ENCODE measurements at regions not wholly inside any gene's neighbourhood (a gene's known extent, or its start where the extent isn't known, plus 50 kb on each side); places are given as distances from the start of the nearest gene placed in this dataset.

DNA sequence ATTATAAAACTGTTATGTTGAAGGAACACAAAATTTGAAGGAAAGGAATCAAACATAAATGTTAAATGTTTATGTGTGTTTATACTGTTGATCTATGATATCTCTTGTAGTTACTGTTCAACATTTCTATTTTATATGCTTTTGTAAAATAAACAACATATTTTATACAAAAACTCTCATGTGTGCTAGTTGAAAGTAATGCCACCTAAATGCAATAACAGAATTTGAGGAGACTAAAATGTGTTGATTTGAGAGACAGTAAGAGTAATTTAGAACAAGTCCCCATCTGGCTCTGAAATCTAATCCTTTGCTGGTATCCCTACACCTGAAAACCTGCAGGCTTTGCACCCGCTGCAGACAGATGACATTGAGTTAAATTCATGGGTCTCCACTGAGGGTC, 95.7 kb upstream of the TOP3B start:
- Histone ChIP-seq H3K36me3 (ENCODE audit: control insufficient read depth in 4 of 4, insufficient read depth in 3 of 4, low read depth in 1 of 4, low read length in 3 of 4) (no peaks in the 10 kb centered on the region), H3K9ac (ENCODE audit: low read depth in 1 of 2, low read length in 2 of 2) (no peak overlapping the region), H3K4me1 (ENCODE audit: control insufficient read depth in 4 of 4, insufficient read depth in 4 of 4, low read length in 3 of 4) (peaks cover 12 to 21% (median 20%) of the 10 kb centered on the region in 4 donors), H3K9me3 (ENCODE audit: control insufficient read depth in 4 of 4, low read length in 3 of 4) (no peaks in the 10 kb centered on the region), H3K27ac (ENCODE audit: low read depth in 1 of 2, low read length in 2 of 2) (no peak overlapping the region), H3K4me3 (ENCODE audit: low read depth in 1 of 3, low read length in 3 of 3) (no peak overlapping the region), H3K27me3 (ENCODE audit: control insufficient read depth in 4 of 4, insufficient read depth in 4 of 4, low read length in 3 of 4) (no peaks in the 10 kb centered on the region)
- TF ChIP-seq FOXA1 (IDR thresholded peaks at IDR 0.05) (no peak), HNF4A (conservative IDR thresholded peaks at IDR 0.05) (no peak), EGR1 (IDR thresholded peaks at IDR 0.05; ENCODE audit: low read depth in 2 of 2) (no peak), JUND (IDR thresholded peaks at IDR 0.05) (no peak)
- TF ChIP-seq, protein P1, sequence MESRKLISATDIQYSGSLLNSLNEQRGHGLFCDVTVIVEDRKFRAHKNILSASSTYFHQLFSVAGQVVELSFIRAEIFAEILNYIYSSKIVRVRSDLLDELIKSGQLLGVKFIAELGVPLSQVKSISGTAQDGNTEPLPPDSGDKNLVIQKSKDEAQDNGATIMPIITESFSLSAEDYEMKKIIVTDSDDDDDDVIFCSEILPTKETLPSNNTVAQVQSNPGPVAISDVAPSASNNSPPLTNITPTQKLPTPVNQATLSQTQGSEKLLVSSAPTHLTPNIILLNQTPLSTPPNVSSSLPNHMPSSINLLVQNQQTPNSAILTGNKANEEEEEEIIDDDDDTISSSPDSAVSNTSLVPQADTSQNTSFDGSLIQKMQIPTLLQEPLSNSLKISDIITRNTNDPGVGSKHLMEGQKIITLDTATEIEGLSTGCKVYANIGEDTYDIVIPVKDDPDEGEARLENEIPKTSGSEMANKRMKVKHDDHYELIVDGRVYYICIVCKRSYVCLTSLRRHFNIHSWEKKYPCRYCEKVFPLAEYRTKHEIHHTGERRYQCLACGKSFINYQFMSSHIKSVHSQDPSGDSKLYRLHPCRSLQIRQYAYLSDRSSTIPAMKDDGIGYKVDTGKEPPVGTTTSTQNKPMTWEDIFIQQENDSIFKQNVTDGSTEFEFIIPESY (IDR thresholded peaks at IDR 0.05) = no peak
- no peak for DNase-seq (ENCODE audit: low spot score)
- 56% methylated on average over 1 of the region's 1 CpG for WGBS

DNA sequence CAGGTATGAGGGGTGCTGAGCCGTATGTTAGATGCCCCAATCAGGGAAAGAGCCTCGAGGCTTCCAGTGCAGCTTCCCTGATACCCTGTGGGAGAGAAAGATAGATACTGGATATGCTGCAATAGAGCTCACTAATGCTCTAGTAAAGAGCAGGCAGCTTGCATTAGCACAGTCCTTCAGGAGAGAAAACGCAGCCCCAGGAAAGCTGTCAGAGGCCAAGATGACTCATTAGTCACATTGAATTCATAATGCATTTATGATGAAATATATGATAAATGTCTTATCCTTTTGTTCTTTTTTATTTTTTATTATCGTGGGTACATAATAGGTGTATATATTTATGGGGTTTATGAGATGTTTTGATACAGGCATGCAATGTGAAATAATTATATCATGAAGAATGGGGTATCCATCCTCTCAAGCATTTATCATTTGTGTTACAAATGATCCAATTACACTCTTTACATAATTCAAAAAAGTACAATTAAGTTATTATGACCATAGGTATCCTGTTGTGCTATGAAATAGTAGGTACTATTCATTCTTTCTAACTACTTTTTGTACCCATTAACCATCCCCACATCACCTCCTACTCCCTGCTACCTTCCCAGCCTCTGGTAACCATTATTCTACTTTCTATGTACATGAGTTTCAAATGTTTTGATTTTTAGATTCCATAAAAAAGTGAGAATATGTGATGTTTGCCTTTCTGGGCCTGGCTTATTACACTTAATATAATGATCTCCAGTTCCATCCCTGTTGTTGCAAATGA, 94.5 kb upstream of the TOP3B start:
- Histone ChIP-seq H3K36me3 (ENCODE audit: control insufficient read depth in 4 of 4, insufficient read depth in 3 of 4, low read depth in 1 of 4, low read length in 3 of 4) (no peaks in the 10 kb centered on the region), H3K4me3 (ENCODE audit: low read depth in 1 of 3, low read length in 3 of 3) (no peak overlapping the region), H3K27me3 (ENCODE audit: control insufficient read depth in 4 of 4, insufficient read depth in 4 of 4, low read length in 3 of 4) (no peaks in the 10 kb centered on the region), H3K27ac (ENCODE audit: low read depth in 1 of 2, low read length in 2 of 2) (no peak overlapping the region), H3K9ac (ENCODE audit: low read depth in 1 of 2, low read length in 2 of 2) (no peak overlapping the region), H3K9me3 (ENCODE audit: control insufficient read depth in 4 of 4, low read length in 3 of 4) (no peaks in the 10 kb centered on the region), H3K4me1 (ENCODE audit: control insufficient read depth in 4 of 4, insufficient read depth in 4 of 4, low read length in 3 of 4) (peaks cover 13 to 26% (median 25%) of the 10 kb centered on the region in 4 donors)
- no peak for DNase-seq (ENCODE audit: low spot score)
- TF ChIP-seq RAD21 (IDR thresholded peaks at IDR 0.05) (no peak), FOXA1 (IDR thresholded peaks at IDR 0.05) (no peak), YY1 (IDR thresholded peaks at IDR 0.05) (no peak)
- TF ChIP-seq, protein P2, sequence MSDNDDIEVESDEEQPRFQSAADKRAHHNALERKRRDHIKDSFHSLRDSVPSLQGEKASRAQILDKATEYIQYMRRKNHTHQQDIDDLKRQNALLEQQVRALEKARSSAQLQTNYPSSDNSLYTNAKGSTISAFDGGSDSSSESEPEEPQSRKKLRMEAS (IDR thresholded peaks at IDR 0.05) = no peak
- TF ChIP-seq, protein P1 (IDR thresholded peaks at IDR 0.05) = no peak
- 80% methylated on average over 4 of the region's 4 CpGs for whole genome bisulfite sequencing

DNA sequence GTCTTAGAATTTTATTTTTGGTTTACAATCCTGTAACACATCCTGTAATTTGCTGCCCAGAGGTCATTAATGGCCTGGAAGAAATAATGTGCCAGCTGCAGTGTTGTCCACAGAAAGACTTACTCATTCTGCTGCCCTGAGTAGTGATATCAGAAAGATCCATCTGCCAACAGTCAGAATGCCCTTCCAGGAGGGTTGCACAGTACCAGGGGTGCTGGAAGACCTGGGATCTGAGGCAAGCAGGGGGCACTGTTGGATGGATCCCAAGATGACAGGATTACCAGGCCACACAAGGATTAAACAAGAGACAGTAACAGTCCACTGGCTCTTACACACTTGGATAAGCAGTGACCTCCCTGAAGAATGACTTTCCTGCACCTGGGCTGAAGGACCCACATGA, 93.8 kb upstream of the TOP3B start:
- Histone ChIP-seq H3K27me3 (ENCODE audit: control insufficient read depth in 4 of 4, insufficient read depth in 4 of 4, low read length in 3 of 4) (no peaks in the 10 kb centered on the region), H3K9me3 (ENCODE audit: control insufficient read depth in 4 of 4, low read length in 3 of 4) (no peaks in the 10 kb centered on the region), H3K4me3 (ENCODE audit: low read depth in 1 of 3, low read length in 3 of 3) (no peak overlapping the region), H3K36me3 (ENCODE audit: control insufficient read depth in 4 of 4, insufficient read depth in 3 of 4, low read depth in 1 of 4, low read length in 3 of 4) (no peaks in the 10 kb centered on the region), H3K9ac (ENCODE audit: low read depth in 1 of 2, low read length in 2 of 2) (no peak overlapping the region), H3K4me1 (ENCODE audit: control insufficient read depth in 4 of 4, insufficient read depth in 4 of 4, low read length in 3 of 4) (peaks cover 14 to 32% (median 29%) of the 10 kb centered on the region in 4 donors), H3K27ac (ENCODE audit: low read depth in 1 of 2, low read length in 2 of 2) (no peak overlapping the region)
- no peak for DNase-seq (ENCODE audit: low spot score)
- TF ChIP-seq, protein P3, sequence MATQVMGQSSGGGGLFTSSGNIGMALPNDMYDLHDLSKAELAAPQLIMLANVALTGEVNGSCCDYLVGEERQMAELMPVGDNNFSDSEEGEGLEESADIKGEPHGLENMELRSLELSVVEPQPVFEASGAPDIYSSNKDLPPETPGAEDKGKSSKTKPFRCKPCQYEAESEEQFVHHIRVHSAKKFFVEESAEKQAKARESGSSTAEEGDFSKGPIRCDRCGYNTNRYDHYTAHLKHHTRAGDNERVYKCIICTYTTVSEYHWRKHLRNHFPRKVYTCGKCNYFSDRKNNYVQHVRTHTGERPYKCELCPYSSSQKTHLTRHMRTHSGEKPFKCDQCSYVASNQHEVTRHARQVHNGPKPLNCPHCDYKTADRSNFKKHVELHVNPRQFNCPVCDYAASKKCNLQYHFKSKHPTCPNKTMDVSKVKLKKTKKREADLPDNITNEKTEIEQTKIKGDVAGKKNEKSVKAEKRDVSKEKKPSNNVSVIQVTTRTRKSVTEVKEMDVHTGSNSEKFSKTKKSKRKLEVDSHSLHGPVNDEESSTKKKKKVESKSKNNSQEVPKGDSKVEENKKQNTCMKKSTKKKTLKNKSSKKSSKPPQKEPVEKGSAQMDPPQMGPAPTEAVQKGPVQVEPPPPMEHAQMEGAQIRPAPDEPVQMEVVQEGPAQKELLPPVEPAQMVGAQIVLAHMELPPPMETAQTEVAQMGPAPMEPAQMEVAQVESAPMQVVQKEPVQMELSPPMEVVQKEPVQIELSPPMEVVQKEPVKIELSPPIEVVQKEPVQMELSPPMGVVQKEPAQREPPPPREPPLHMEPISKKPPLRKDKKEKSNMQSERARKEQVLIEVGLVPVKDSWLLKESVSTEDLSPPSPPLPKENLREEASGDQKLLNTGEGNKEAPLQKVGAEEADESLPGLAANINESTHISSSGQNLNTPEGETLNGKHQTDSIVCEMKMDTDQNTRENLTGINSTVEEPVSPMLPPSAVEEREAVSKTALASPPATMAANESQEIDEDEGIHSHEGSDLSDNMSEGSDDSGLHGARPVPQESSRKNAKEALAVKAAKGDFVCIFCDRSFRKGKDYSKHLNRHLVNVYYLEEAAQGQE (IDR thresholded peaks at IDR 0.05) = no peak
- TF ChIP-seq TAF1 (conservative IDR thresholded peaks at IDR 0.05) (no peak), FOXA1 (IDR thresholded peaks at IDR 0.05) (no peak), YY1 (IDR thresholded peaks at IDR 0.05) (no peak), FOXA2 (IDR thresholded peaks at IDR 0.05) (no peak), JUND (IDR thresholded peaks at IDR 0.05) (no peak), RAD21 (IDR thresholded peaks at IDR 0.05) (no peak), HNF4A (conservative IDR thresholded peaks at IDR 0.05) (no peak)
- TF ChIP-seq, protein P4, sequence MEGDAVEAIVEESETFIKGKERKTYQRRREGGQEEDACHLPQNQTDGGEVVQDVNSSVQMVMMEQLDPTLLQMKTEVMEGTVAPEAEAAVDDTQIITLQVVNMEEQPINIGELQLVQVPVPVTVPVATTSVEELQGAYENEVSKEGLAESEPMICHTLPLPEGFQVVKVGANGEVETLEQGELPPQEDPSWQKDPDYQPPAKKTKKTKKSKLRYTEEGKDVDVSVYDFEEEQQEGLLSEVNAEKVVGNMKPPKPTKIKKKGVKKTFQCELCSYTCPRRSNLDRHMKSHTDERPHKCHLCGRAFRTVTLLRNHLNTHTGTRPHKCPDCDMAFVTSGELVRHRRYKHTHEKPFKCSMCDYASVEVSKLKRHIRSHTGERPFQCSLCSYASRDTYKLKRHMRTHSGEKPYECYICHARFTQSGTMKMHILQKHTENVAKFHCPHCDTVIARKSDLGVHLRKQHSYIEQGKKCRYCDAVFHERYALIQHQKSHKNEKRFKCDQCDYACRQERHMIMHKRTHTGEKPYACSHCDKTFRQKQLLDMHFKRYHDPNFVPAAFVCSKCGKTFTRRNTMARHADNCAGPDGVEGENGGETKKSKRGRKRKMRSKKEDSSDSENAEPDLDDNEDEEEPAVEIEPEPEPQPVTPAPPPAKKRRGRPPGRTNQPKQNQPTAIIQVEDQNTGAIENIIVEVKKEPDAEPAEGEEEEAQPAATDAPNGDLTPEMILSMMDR (IDR thresholded peaks at IDR 0.05; ENCODE audit: low read depth, low read length, missing input control) = no peak
- TF ChIP-seq, protein P1 (IDR thresholded peaks at IDR 0.05) = no peak
- TF ChIP-seq, protein P2 (IDR thresholded peaks at IDR 0.05) = no peak
